ENCODE measurements at regions not wholly inside any gene's neighbourhood (a gene's known extent, or its start where the extent isn't known, plus 50 kb on each side); places are given as distances from the start of the nearest gene placed in this dataset.

DNA sequence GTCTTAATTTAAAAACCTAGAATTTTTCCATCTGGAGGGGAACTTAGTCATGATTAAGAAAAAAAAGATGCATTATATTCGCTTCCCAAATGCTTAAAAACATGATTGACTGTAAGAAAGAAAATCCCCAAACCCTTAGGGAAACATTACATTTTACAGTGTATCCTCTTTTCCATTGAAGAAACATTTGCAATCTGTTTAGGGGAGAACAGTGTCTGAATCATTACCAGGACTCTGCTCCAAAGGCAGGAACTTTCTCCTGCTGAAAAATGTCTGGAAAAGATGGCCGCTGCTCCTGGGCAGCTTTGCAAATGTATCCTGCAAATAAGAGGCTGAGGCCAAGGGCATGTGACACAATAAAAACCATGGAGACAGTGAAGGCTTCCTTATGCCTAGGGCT lies 173.7 kb downstream of the BUB3 start:
- DNase-seq = no peak
- no peak for ATAC-seq (ENCODE audit: insufficient read depth, low read depth)
- H2AFZ ChIP-seq (ENCODE audit: low read depth, low read length) = no peak overlapping the region
- H4K20me1 ChIP-seq (ENCODE audit: insufficient read depth, low read length) = no peaks in the 10 kb centered on the region
- no peak overlapping the region for H3K9ac ChIP-seq (ENCODE audit: low read depth, low read length)
- no peak overlapping the region for H3K27ac ChIP-seq (ENCODE audit: low read length)
- H3K4me2 ChIP-seq (ENCODE audit: insufficient read depth, low read length) = no peak overlapping the region
- H3K36me3 ChIP-seq (ENCODE audit: insufficient read depth, low read length) = no peaks in the 10 kb centered on the region
- H3K4me1 ChIP-seq (ENCODE audit: insufficient read depth, low read length) = no peaks in the 10 kb centered on the region
- no peaks in the 10 kb centered on the region for H3K27me3 ChIP-seq (ENCODE audit: insufficient read depth, low read length, poor library complexity)
- H3K9me3 ChIP-seq (ENCODE audit: insufficient read depth, low read length, severe bottlenecking) = peaks cover 3% of the 10 kb centered on the region
- no peak for TF ChIP-seq EZH2 (IDR thresholded peaks at IDR 0.05; ENCODE audit: borderline replicate concordance, low read depth, low read length, severe bottlenecking)
- TF ChIP-seq, protein P1, sequence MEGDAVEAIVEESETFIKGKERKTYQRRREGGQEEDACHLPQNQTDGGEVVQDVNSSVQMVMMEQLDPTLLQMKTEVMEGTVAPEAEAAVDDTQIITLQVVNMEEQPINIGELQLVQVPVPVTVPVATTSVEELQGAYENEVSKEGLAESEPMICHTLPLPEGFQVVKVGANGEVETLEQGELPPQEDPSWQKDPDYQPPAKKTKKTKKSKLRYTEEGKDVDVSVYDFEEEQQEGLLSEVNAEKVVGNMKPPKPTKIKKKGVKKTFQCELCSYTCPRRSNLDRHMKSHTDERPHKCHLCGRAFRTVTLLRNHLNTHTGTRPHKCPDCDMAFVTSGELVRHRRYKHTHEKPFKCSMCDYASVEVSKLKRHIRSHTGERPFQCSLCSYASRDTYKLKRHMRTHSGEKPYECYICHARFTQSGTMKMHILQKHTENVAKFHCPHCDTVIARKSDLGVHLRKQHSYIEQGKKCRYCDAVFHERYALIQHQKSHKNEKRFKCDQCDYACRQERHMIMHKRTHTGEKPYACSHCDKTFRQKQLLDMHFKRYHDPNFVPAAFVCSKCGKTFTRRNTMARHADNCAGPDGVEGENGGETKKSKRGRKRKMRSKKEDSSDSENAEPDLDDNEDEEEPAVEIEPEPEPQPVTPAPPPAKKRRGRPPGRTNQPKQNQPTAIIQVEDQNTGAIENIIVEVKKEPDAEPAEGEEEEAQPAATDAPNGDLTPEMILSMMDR (IDR thresholded peaks at IDR 0.05; ENCODE audit: borderline replicate concordance, extremely low read depth, low read length, poor library complexity, severe bottlenecking) = no peak
- H3K79me2 ChIP-seq (ENCODE audit: insufficient read depth, low read length) = no peaks in the 10 kb centered on the region
- no peak overlapping the region for H3K4me3 ChIP-seq (ENCODE audit: low read depth in 1 of 2, low read length in 2 of 2)

DNA sequence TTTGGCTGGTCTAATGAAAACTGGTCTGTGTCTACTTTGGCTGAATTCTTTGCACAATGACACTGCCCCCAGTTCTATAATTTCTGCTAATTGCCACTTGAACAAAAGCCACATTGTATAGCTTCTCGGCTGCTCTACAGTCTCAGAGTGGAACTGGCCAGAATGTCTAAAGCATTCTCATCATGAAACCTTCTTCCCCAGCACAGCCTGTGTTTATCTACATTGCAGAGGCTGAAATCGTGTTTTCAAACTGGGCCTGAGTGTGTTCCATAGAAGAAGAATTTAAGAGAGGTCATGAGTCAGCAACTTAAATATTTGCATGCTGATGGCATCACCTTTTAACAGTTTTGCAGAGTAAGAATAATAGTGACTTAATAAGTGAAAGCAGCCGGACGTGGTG lies 177.2 kb downstream of the BUB3 start:
- H3K79me2 ChIP-seq (ENCODE audit: insufficient read depth, low read length) = no peaks in the 10 kb centered on the region
- H3K9me3 ChIP-seq (ENCODE audit: insufficient read depth, low read length, severe bottlenecking) = no peaks in the 10 kb centered on the region
- H3K4me2 ChIP-seq (ENCODE audit: insufficient read depth, low read length) = no peak overlapping the region
- no peak overlapping the region for H3K27ac ChIP-seq (ENCODE audit: low read length)
- H3K9ac ChIP-seq (ENCODE audit: low read depth, low read length) = no peak overlapping the region
- DNase-seq = no peak
- H3K36me3 ChIP-seq (ENCODE audit: insufficient read depth, low read length) = no peaks in the 10 kb centered on the region
- H3K27me3 ChIP-seq (ENCODE audit: insufficient read depth, low read length, poor library complexity) = no peaks in the 10 kb centered on the region
- TF ChIP-seq, protein P1 (IDR thresholded peaks at IDR 0.05; ENCODE audit: borderline replicate concordance, extremely low read depth, low read length, poor library complexity, severe bottlenecking) = no peak
- no peak for TF ChIP-seq EZH2 (IDR thresholded peaks at IDR 0.05; ENCODE audit: borderline replicate concordance, low read depth, low read length, severe bottlenecking)
- H2AFZ ChIP-seq (ENCODE audit: low read depth, low read length) = no peak overlapping the region
- H4K20me1 ChIP-seq (ENCODE audit: insufficient read depth, low read length) = no peaks in the 10 kb centered on the region
- no peak for ATAC-seq (ENCODE audit: insufficient read depth, low read depth)
- no peak overlapping the region for H3K4me3 ChIP-seq (ENCODE audit: low read depth in 1 of 2, low read length in 2 of 2)
- no peaks in the 10 kb centered on the region for H3K4me1 ChIP-seq (ENCODE audit: insufficient read depth, low read length)

DNA sequence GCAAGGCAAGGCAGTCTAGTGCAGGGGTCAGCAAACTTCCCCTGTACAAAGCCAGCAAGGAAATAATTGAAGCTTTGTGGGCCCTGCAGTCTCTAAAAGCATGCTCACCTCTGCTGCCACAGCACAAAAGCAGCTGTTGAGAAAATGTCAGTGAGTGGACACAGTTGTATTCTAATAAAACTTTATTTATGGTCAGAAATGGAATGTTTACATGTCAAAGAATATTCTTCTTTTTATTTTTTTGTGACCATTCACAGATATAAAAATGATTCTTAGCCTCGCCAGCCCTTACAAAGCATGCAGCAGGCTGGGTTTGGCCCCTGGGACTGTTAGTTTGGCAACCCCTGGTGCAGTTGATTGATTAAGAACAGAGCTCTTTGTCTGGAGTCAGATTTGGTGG lies 192.4 kb downstream of the BUB3 start:
- ATAC-seq (ENCODE audit: insufficient read depth, low read depth) (no peak), DNase-seq (no peak)
- H3K4me3 ChIP-seq (ENCODE audit: low read depth in 1 of 2, low read length in 2 of 2) = no peak overlapping the region
- H3K9ac ChIP-seq (ENCODE audit: low read depth, low read length) = no peak overlapping the region
- no peaks in the 10 kb centered on the region for H4K20me1 ChIP-seq (ENCODE audit: insufficient read depth, low read length)
- no peak overlapping the region for H2AFZ ChIP-seq (ENCODE audit: low read depth, low read length)
- TF ChIP-seq, protein P1 (IDR thresholded peaks at IDR 0.05; ENCODE audit: borderline replicate concordance, extremely low read depth, low read length, poor library complexity, severe bottlenecking) = no peak
- no peak for TF ChIP-seq EZH2 (IDR thresholded peaks at IDR 0.05; ENCODE audit: borderline replicate concordance, low read depth, low read length, severe bottlenecking)
- no peak overlapping the region for H3K4me2 ChIP-seq (ENCODE audit: insufficient read depth, low read length)
- H3K9me3 ChIP-seq (ENCODE audit: insufficient read depth, low read length, severe bottlenecking) = no peaks in the 10 kb centered on the region
- H3K4me1 ChIP-seq (ENCODE audit: insufficient read depth, low read length) = no peaks in the 10 kb centered on the region
- H3K36me3 ChIP-seq (ENCODE audit: insufficient read depth, low read length) = no peaks in the 10 kb centered on the region
- H3K79me2 ChIP-seq (ENCODE audit: insufficient read depth, low read length) = no peaks in the 10 kb centered on the region
- H3K27me3 ChIP-seq (ENCODE audit: insufficient read depth, low read length, poor library complexity) = peaks cover 8% of the 10 kb centered on the region
- no peak overlapping the region for H3K27ac ChIP-seq (ENCODE audit: low read length)

Measured in DND-41 (cell line).